Activated CD4-positive, alpha-beta T cell treated with anti-CD3 and anti-CD28 coated beads, Interleukin-10, Interleukin-2, amounts not matched to agents 100 ng/mL and 50 ng/mL, durations not matched to agents 16 hours and 8 hours (primary cell): ENCODE measurements at regions not wholly inside any gene's neighbourhood (a gene's known extent, or its start where the extent isn't known, plus 50 kb on each side); places are given as distances from the start of the nearest gene placed in this dataset.
A peak's percentile ranks its signal among the peaks of the same experiment; 100 is the strongest.
"Not testable (repeated sequence)": the region's sequence is repeated elsewhere in the genome, so short reads cannot be mapped to it uniquely, and the experiment has no call there.

ENCODE experiments used
- DNase-seq: peaks from one replicate; pipeline ENCODE4 v3.0.0-alpha.2; 2020

- DNase-seq, result no peak
Measured at GRCh38 chr6:153984811-153985210, 54.2 kb upstream of the OPRM1 start.

- DNase-seq, result no peak
Measured at GRCh38 chr6:153980171-153980570, 58.9 kb upstream of the OPRM1 start.

GRCh38 chr6:153978911-153979548 is 60.0 kb upstream of the OPRM1 start:
- DNase-seq, result not testable (repeated sequence)

- DNase-seq, result no peak
Measured at GRCh38 chr6:153976921-153977693, 61.9 kb upstream of the OPRM1 start.

GRCh38 chr6:153966001-153966400 is 73.0 kb upstream of the OPRM1 start:
- DNase-seq, result no peak

GRCh38 chr6:153963352-153963751 is 75.7 kb upstream of the OPRM1 start:
- no peak for DNase-seq

- DNase-seq, result no peak
Measured at GRCh38 chr6:153962555-153962954, 76.5 kb upstream of the OPRM1 start.

GRCh38 chr6:153960741-153961140 is 78.3 kb upstream of the OPRM1 start:
- DNase-seq, result no peak

- no peak for DNase-seq
Measured at GRCh38 chr6:153960281-153960680, 78.8 kb upstream of the OPRM1 start.

- DNase-seq, result no peak
Measured at GRCh38 chr6:153959276-153959675, 79.8 kb upstream of the OPRM1 start.

- DNase-seq, result no peak
Measured at GRCh38 chr6:153958860-153959259, 80.2 kb upstream of the OPRM1 start.

- no peak for DNase-seq
Measured at GRCh38 chr6:153957394-153957793, 81.6 kb upstream of the OPRM1 start.

- DNase-seq, result no peak
Measured at GRCh38 chr6:153956808-153957207, 82.2 kb upstream of the OPRM1 start.

- DNase-seq, result no peak
Measured at GRCh38 chr6:153949616-153950015, 89.4 kb upstream of the OPRM1 start.

- DNase-seq, result peak; percentile 24
Measured at GRCh38 chr6:153947808-153948447, 91.1 kb upstream of the OPRM1 start.

GRCh38 chr6:153944201-153944600 is 94.8 kb upstream of the OPRM1 start:
- no peak for DNase-seq

GRCh38 chr6:153942361-153942760 is 96.7 kb upstream of the OPRM1 start:
- DNase-seq, result no peak

- DNase-seq, result no peak
Measured at GRCh38 chr6:153941768-153942167, 97.3 kb upstream of the OPRM1 start.

- no peak for DNase-seq
Measured at GRCh38 chr6:153938876-153939275, 100.2 kb upstream of the OPRM1 start.

- no peak for DNase-seq
Measured at GRCh38 chr6:153931431-153931830, 107.6 kb upstream of the OPRM1 start.

- DNase-seq, result no peak
Measured at GRCh38 chr6:153927867-153928266, 111.2 kb upstream of the OPRM1 start.

GRCh38 chr6:153898360-153899059 is 140.5 kb upstream of the OPRM1 start:
- DNase-seq, result no peak

- no peak for DNase-seq
Measured at GRCh38 chr6:153882411-153882810, 156.6 kb upstream of the OPRM1 start.

GRCh38 chr6:153873541-153873940 is 165.5 kb upstream of the OPRM1 start:
- no peak for DNase-seq
